GM12865 (cell line): ENCODE measurements at regions not wholly inside any gene's neighbourhood (a gene's known extent, or its start where the extent isn't known, plus 50 kb on each side); places are given as distances from the start of the nearest gene placed in this dataset.
"Not testable (repeated sequence)": the region's sequence is repeated elsewhere in the genome, so short reads cannot be mapped to it uniquely, and the experiment has no call there.

ENCODE experiments used
- DNase-seq: peaks from one replicate; pipeline ENCODE4 v3.0.0; 2010; ENCODE audit warnings: low read depth
- H3K4me3 ChIP-seq: 2 replicates; pipeline ENCODE4 v1.5.1; 2011; ENCODE audit warnings: mild to moderate bottlenecking, low read depth, low read length, control low read depth
- TF ChIP-seq, protein P1 (sequence below): IDR thresholded peaks from 2 replicates; pipeline ENCODE4 v1.5.1; 2011; ENCODE audit warnings: low read length, control low read depth, low read depth, inconsistent platforms; ENCODE audit not compliant: insufficient read depth; ENCODE audit errors: missing control alignments

DNA sequence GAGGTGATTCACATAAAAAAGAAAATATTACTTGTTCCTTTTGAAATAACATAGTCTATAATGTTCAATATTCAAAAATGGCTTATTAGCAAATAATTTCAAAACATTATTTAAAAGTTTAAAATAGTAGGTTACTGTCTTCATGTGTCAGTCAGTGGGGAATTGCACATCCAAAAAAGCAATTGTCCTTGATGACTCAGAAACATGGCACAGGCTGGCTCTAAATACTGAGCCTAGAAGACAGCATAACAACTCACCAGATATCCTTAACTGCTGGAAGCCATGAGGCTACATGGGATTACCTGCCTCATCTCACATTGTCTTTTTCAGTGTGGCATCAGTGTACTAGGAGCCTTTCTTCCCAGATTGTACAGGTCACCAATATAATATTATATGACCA lies 439.5 kb upstream of the RGMB start:
- H3K4me3 ChIP-seq = no peak overlapping the region
- DNase-seq = no peak
- TF ChIP-seq, protein P1, sequence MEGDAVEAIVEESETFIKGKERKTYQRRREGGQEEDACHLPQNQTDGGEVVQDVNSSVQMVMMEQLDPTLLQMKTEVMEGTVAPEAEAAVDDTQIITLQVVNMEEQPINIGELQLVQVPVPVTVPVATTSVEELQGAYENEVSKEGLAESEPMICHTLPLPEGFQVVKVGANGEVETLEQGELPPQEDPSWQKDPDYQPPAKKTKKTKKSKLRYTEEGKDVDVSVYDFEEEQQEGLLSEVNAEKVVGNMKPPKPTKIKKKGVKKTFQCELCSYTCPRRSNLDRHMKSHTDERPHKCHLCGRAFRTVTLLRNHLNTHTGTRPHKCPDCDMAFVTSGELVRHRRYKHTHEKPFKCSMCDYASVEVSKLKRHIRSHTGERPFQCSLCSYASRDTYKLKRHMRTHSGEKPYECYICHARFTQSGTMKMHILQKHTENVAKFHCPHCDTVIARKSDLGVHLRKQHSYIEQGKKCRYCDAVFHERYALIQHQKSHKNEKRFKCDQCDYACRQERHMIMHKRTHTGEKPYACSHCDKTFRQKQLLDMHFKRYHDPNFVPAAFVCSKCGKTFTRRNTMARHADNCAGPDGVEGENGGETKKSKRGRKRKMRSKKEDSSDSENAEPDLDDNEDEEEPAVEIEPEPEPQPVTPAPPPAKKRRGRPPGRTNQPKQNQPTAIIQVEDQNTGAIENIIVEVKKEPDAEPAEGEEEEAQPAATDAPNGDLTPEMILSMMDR = no peak

GRCh38 chr5:98334946-98335345 lies 438.5 kb upstream of the RGMB start:
- DNase-seq = no peak
- no peak overlapping the region for H3K4me3 ChIP-seq
- TF ChIP-seq, protein P1 = no peak

DNA sequence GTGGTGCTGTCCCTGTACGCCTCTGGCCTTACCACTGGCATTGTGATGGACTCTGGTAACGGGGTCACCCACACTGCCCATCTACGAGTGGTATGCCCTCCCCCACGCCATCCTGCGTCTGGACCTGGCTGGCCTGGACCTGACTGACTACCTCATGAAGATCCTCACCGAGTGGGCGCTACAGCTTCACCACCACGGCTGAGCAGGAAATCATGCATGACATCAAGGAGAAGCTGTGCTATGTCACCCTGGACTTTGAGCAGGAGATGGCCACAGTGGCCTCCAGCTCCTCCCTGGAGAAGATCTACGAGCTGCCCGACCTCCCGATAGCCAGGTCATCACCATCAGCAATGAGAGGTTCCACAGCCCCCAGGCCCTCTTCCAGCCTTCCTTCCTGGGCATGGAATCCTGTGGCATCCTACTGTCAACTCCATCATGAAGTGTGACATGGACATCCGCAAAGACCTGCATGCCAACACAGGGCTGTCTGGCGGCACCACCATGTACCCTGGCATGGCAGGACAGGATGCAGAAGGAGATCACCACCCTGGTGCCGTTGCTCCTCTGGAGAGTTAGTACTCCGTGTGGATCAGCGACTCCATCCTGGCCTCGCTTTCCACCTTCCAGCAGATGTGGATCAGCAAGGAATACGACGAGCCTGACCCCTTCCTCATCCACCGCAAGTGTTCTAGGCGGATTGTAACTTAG lies 434.2 kb upstream of the RGMB start:
- H3K4me3 ChIP-seq = no peak overlapping the region
- no peak for DNase-seq
- TF ChIP-seq, protein P1 = no peak

DNA sequence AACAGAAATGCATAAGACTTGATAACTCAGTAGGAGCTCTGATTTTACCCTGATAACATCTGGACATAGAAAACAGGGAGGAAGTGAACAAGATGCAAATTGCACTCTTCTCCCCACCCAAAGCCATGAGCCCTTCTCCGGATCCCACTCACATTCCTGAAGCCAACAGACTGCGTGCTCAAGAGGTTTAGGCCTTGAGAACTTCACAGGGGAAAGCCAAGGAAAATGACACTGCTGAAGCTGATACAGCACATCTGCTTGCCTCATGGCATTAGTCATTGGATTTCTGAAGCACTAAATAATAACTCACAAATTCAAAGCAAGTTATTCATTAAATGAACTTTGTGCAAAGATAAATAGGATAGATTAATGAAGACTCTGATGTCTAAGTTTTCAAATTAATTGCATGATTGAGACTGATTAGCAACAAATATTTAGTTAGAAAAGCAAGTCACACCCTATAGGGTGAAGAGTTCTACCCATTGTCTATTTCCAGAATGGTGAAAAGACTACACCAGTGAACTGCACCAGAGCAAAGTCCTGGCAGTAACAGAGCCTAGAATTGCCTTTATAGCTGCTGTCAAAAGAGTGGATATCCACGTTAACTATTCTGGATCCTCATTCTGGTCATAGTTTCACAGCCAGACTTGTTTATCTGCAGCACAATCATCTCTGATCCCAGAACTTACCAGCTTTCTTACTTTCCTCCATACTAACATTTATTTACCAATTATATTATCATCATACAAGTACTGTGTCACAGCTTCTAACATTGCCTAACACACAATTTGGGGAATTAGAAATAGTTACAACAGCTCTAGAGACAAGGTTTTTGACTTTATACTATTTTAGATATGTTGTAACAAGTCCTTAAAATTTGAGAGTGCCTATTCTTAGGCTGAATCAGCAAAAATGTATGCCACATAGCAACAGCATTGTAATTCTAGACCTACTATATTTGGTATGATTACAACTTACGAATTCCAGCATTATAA lies 432.1 kb upstream of the RGMB start:
- H3K4me3 ChIP-seq = no peak overlapping the region
- no peak for DNase-seq
- TF ChIP-seq, protein P1 = no peak

GRCh38 chr5:98342958-98343660 lies 430.4 kb upstream of the RGMB start:
- H3K4me3 ChIP-seq, DNase-seq: not testable (repeated sequence)

DNA sequence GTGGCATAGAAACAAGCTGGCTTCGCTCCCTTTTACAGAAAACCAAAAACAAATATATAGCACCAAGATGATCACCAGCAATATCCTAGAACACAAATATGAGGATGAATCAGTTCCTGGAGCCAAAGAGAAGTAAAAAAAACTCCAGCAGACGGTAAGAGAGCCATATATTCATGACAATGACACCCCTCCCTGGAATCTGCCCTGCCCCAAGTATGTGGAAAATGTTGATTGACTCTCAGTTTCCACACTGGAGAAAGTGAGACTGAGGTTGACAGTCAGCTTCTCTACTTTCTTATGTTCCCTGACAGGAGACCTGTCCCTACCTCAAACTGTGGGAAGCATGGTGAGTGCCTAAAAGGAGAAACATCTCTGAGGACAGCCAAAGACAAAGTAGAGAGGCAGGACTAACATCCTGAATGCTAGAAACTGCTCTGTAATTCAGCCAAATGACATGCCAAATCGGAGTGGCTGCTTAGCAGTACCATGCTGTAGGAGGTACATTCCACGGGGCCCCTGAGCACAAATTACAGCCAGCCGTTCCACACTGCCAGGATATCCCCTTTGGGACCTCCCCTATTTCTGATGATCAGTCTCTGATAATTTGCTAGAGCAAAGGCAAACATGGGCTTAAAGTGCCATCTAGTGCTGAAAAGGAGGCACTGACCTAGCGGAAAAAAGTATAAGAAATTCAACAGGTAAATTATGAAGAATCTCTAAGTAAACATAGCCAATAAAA lies 424.0 kb upstream of the RGMB start:
- peak; percentile 9 for DNase-seq
- no peak overlapping the region for H3K4me3 ChIP-seq
- TF ChIP-seq, protein P1 = peak; percentile 31
